A172 (cell line): ENCODE measurements at regions not wholly inside any gene's neighbourhood (a gene's known extent, or its start where the extent isn't known, plus 50 kb on each side); places are given as distances from the start of the nearest gene placed in this dataset.
"Not testable (repeated sequence)": the region's sequence is repeated elsewhere in the genome, so short reads cannot be mapped to it uniquely, and the experiment has no call there.

Source experiments
- DNase-seq: peaks from one replicate; pipeline ENCODE4 v3.0.0-alpha.2; 2015; ENCODE audit warnings: low spot score

DNA sequence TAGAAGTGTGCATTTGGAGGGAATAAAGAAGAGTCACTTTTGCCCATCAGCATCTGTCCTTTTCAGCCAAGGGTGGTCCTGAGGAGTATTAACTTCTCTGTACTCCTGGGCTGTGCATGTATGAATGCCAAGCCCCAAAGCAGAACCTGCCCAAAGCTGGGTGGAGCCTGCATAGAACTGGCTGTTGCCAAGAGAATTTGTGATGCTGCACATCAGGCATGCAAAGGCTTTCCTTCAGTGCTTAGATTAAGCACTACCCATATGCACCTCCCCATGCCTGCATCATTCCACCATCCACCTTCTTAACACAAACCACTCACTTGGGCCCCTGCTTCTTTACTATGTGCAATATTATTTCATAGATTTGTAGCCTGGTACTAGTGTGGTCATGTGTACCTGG lies 493.8 kb downstream of the KIF4B start:
- DNase-seq: no peak

DNA sequence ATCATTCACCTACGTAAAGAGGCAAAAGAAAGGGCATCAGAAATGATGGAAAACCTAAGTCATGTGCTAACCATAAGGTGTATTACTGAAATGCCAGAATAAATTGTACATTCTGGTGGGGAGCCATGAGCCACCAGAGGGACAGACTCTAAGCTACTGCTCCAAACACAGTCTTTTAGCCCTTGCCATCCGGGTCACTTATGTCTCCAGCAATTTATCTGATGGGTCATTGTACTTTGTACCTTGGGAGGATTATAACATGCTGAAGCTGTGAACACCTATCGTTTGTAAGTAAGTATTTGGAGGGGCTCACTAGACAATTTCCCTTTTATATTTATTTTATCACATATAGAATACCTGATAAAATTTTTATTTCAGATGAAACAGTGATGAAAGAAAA lies 495.1 kb downstream of the KIF4B start:
- DNase-seq: no peak

GRCh38 chr5:155512329-155512728 lies 498.8 kb downstream of the KIF4B start:
- no peak for DNase-seq

GRCh38 chr5:155514105-155514563 lies 500.6 kb downstream of the KIF4B start:
- DNase-seq: no peak

GRCh38 chr5:155522540-155522939 lies 509.0 kb downstream of the KIF4B start:
- DNase-seq: no peak

DNA sequence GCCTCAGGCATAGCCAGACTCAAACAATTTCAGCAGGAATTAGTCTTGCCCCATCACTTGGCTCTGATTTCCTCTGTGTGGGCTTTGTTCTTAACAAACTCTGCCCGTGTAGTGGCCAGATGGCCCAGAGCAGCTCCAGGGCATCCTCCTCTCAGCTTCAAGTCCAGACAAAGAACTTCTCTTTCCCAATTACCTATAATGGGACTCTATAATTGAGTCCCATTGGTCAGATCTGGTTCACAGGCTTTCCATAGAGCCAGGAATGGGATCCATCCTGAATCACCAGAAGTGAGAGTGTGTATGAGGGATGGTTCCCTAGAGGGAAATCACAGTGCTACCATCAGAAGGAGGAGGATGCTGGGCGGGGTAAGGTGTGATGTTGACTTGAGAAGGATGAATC lies 515.8 kb downstream of the KIF4B start:
- no peak for DNase-seq

DNA sequence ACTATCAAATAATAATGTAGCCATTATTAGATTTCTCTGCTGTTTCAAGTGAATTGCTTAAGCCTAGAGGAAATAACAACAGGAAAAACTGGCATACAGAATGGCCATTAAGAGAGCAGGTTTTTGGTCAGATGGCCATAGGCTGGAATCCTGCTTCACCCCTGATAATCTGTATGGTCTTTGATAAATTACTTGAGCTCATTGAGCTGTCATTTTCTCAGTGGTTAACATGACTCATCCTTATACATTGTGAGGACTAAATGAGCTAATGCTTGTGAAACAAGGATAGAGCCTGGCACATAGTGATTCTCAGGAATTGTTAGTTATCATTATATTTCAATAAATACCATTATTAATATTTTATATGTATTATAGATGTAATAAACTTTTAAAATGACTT lies 516.5 kb downstream of the KIF4B start:
- DNase-seq: peak; percentile 18

GRCh38 chr5:155532621-155533311 lies 519.2 kb downstream of the KIF4B start:
- DNase-seq: peak; percentile 5

- no peak for DNase-seq
Observed at GRCh38 chr5:155540000-155540595, 526.5 kb downstream of the KIF4B start.

DNA sequence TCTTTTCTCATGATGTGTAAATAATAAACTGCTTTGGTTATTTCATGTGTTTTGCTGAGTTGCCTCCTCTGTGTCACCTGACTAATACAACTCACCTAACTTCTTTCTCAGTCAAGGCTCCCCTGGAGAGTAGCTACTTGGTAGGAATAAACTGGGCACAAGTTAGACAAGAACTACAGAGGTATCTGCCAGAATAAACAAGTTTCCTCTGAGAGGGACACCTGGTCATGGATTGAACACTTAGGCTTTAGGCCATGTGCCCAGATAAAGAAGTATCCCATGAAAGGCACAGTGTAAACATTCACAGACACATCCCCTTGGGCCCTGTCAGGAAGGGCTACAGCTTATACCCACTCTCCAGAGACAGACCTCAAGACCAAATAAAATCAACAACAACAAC lies 532.5 kb downstream of the KIF4B start:
- no peak for DNase-seq

GRCh38 chr5:155554500-155554899 lies 540.9 kb downstream of the KIF4B start:
- no peak for DNase-seq

DNA sequence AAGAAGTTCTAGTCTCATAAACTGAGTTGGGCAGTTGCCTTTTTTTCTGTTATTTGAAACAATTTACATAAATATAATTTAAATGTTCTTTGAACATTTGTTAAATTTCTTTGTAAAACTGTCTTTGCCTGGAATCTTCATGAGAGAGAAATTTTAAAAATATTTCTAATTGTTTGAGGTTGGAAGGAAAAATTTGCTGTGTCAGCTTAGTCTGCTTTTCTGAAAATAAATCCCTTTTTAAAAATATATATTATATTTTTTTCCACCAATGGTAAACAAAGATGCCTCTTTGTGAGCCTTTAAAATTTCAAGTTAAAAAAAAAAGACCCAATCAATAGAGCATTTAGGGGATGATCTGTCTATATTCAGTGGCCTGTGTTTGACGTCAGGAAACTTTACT lies 542.7 kb downstream of the KIF4B start:
- no peak for DNase-seq

GRCh38 chr5:155556700-155557099 lies 543.1 kb downstream of the KIF4B start:
- DNase-seq: no peak

DNA sequence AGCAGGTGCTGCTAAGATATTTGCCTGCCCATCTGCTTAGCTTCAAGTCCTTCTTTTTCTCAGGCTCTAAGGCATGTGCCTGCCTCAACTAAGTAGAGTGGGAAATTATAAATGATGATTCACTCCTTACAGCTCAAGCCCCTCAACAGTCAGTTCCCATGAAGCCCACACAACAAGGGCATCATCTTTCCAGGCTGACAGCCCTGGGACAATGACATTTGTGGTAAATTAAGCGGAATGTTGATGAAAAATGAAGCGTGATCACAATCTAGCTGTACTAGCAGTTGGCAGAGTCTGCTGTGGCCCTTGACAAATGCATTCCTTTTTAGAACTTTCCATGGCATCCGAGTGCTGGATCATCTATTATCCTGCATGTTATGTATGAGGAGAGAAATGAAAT lies 548.6 kb downstream of the KIF4B start:
- no peak for DNase-seq

- DNase-seq: peak; percentile 62
Observed at GRCh38 chr5:155564541-155564940, 551.0 kb downstream of the KIF4B start.

DNA sequence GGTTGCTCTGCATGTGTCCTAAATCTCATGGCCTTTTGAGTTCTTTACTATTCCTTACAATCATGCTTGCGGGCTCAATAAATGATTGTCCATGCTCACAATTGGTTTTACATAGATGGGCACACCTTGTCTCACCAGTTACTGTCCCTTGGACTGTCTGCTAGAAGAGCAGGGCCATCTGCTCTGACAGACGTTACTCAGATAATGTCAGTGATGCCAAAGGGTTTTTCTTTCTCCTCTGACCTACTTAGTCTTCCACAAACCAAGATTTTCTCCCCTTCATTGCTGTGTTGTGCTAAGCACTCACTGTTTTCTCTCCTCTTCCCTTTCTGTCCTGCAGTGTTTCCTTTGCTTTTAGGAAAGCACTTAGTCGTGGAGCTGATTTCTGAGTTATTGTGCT lies 562.3 kb downstream of the KIF4B start:
- no peak for DNase-seq

DNA sequence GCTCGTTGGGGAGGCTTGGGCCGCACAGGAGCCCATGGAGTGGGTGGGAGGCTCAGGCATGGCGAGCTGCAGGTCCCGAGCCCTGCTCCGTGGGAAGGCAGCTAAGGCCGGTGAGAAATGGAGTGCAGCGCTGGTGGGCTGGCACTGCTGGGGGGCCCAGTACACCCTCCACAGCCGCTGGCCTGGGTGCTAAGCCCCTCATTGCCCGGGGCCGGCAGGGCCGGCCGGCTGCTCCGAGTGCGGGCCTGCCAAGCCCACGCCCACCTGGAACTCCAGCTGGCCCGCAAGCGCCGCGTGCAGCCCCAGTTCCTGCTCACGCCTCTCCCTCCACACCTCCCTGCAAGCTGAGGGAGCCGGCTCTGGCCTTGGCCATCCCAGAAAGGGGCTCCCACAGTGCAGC lies 573.3 kb downstream of the KIF4B start:
- not testable (repeated sequence) for DNase-seq

GRCh38 chr5:155587458-155587857 lies 573.9 kb downstream of the KIF4B start:
- DNase-seq: no peak

- no peak for DNase-seq
Observed at GRCh38 chr5:155591273-155591672, 577.7 kb downstream of the KIF4B start.

GRCh38 chr5:155594270-155594669 lies 580.7 kb downstream of the KIF4B start:
- DNase-seq: no peak

- DNase-seq: no peak
Observed at GRCh38 chr5:155595791-155596190, 582.2 kb downstream of the KIF4B start.

DNA sequence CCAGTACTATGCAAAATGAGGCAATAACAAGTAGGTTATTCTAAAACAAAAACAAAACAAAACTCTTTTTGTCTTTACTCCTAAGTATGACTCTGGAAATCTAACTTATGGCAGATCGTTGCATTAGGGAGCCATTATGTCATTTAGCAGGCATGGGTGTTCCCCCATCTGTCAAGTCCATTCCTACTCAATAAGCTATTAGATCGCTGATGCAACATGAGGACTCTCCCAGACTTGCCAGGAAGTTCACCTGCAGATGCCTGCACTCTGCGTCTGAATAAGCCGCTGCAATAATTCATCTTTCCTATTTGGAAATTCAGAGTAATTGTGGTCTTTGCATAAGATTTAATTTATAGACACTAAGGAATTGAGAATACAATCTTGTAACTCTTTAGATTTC lies 585.0 kb downstream of the KIF4B start:
- no peak for DNase-seq

DNA sequence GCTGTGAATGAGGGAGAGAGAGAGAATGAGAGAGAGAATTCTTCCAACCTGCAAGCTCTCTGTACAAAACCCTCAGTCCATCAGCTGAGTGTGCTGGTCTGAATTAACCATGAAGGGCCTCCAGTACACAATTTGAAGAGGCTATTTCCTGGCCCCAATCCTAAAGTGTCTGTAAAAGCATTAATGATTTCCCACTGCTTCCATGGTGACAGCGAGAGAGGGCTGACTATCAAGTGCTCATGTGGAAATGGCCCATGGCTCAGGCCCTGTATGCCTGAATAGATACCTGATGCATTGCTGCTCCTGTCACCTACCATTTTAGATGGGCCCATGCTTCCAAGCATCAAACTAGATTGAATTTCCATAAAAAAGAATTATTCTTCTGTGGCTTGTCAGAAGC lies 592.4 kb downstream of the KIF4B start:
- no peak for DNase-seq
